Naive thymus-derived CD4-positive, alpha-beta T cell (primary cell): ENCODE measurements at regions not wholly inside any gene's neighbourhood (a gene's known extent, or its start where the extent isn't known, plus 50 kb on each side); places are given as distances from the start of the nearest gene placed in this dataset.
"Not testable (repeated sequence)": the region's sequence is repeated elsewhere in the genome, so short reads cannot be mapped to it uniquely, and the experiment has no call there.

Source experiments
- ATAC-seq: fragments of 150-1000 bp; cut with Tn5 transposase; 2 replicates; pipeline ENCODE4 v1.10.0; 2021; ENCODE audit warnings: mild to moderate bottlenecking, moderate library complexity
- CTCF ChIA-PET: fragments of 350-600 bp; sonication (Branson Sonifier 250); formaldehyde crosslinking; loops from one replicate; lab custom pipeline; 2021; ENCODE audit warnings: antibody characterized with exemption; lab: Charles Lee
- POLR2A ChIA-PET: fragments of 350-600 bp; sonication (Branson Sonifier 250); formaldehyde crosslinking; loops from one replicate; lab custom pipeline; 2021; ENCODE audit warnings: antibody characterized with exemption, inconsistent platforms; lab: Charles Lee
- DNase-seq, 9 donors: peaks; one replicate each; pipeline versions ENCODE4 v3.0.0 to v3.0.0-alpha.2; 2020 to 2022; ENCODE audit warnings: mixed read lengths in 1 of 9
- H3K27ac ChIP-seq: one replicate; pipeline ENCODE4 v1.7.0; 2013; ENCODE audit warnings: mild to moderate bottlenecking, low read depth, low read length, moderate library complexity
- H3K27me3 ChIP-seq, 2 donors: one replicate each; pipeline ENCODE4 v1.7.0; 2013; ENCODE audit warnings: low read length in 2 of 2, mild to moderate bottlenecking in 2 of 2, moderate library complexity in 2 of 2; ENCODE audit not compliant: control insufficient read depth in 2 of 2, insufficient read depth in 2 of 2
- H3K36me3 ChIP-seq, 3 experiments: 1 replicate in 2 of 3; 2 replicates in 1 of 3; pipeline ENCODE4 v1.7.0; 2013; ENCODE audit warnings: low read length in 3 of 3, mild to moderate bottlenecking in 3 of 3, moderate library complexity in 1 of 3; ENCODE audit not compliant: insufficient read depth in 3 of 3, control insufficient read depth in 2 of 3
- H3K4me1 ChIP-seq, 2 donors: one replicate each; pipeline ENCODE4 v1.7.0; 2013; ENCODE audit warnings: low read length in 2 of 2, mild to moderate bottlenecking in 2 of 2, moderate library complexity in 1 of 2; ENCODE audit not compliant: control insufficient read depth in 2 of 2, insufficient read depth in 2 of 2
- H3K4me3 ChIP-seq: 2 replicates; pipeline ENCODE4 v1.7.0; 2013; ENCODE audit warnings: mild to moderate bottlenecking, low read length
- H3K9me3 ChIP-seq, 3 experiments: 1 replicate in 2 of 3; 2 replicates in 1 of 3; pipeline ENCODE4 v1.7.0; 2013; ENCODE audit warnings: low read length in 3 of 3; ENCODE audit not compliant: control insufficient read depth in 2 of 3
- H3K27ac Mint-ChIP-seq, 9 donors: one replicate each; pipeline ENCODE4 v1.8.0; 2020 to 2022; ENCODE audit warnings: mixed read lengths in 9 of 9, mild to moderate bottlenecking in 8 of 9, moderate library complexity in 5 of 9, inconsistent platforms in 2 of 9
- H3K27me3 Mint-ChIP-seq, 5 donors: one replicate each; pipeline ENCODE4 v1.8.0; 2021 to 2022; ENCODE audit warnings: mixed read lengths in 5 of 5, mild to moderate bottlenecking in 1 of 5
- H3K36me3 Mint-ChIP-seq, 5 donors: one replicate each; pipeline ENCODE4 v1.8.0; 2020 to 2022; ENCODE audit warnings: mixed read lengths in 5 of 5, mild to moderate bottlenecking in 3 of 5, inconsistent platforms in 1 of 5
- H3K4me1 Mint-ChIP-seq, 7 donors: one replicate each; pipeline ENCODE4 v1.8.0; 2020 to 2022; ENCODE audit warnings: mixed read lengths in 7 of 7, mild to moderate bottlenecking in 3 of 7, inconsistent platforms in 1 of 7
- H3K4me3 Mint-ChIP-seq, 10 donors: one replicate each; pipeline ENCODE4 v1.8.0; 2020 to 2022; ENCODE audit warnings: mild to moderate bottlenecking in 10 of 10, mixed read lengths in 10 of 10, moderate library complexity in 6 of 10, inconsistent platforms in 2 of 10
- H3K9me3 Mint-ChIP-seq, 11 donors: one replicate each; pipeline ENCODE4 v1.8.0; 2020 to 2022; ENCODE audit warnings: mixed read lengths in 11 of 11, mild to moderate bottlenecking in 4 of 11, inconsistent platforms in 1 of 11, moderate library complexity in 1 of 11
- intact Hi-C, 2 donors: fragments of 100-400 bp; cut with micrococcal nuclease; formaldehyde crosslinking; loops; one replicate each; pipeline ENCODE4 v1.15.1; 2023

DNA sequence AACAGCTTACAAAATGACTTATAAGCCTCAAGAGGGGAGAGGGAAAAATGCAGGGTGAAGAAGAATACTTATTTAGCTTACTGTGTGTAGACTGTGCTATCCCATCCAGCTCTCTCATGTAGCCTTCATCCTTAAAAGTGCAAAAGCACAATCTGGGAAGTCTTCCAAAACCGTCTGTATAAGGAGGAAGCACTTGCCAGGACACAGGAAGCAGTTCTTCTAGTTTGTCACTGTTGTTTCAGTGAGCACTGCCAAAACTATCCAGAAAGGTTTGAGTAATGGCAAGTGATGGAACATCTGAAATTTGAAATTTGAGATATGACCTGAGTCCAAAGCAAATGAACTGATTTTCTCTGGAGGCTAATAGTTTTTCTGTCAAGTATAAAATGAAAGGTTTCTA lies 140.8 kb upstream of the ISL1 start:
- Histone ChIP-seq H3K27ac (no peak overlapping the region), H3K36me3 (no peaks in the 10 kb centered on the region), H3K9me3 (no peaks in the 10 kb centered on the region), H3K27me3 (no peaks in the 10 kb centered on the region), H3K4me3 (no peak overlapping the region), H3K4me1 (no peaks in the 10 kb centered on the region)
- CTCF ChIA-PET, result no interaction called here
- ATAC-seq (no peak), DNase-seq (no peak)
- peaks cover 0 to 21% (median 0%) of the 10 kb centered on the region in 11 donors for H3K9me3 Mint-ChIP-seq
- H3K36me3 Mint-ChIP-seq, result no peaks in the 10 kb centered on the region
- intact Hi-C loops, result no loop called here
- H3K4me1 Mint-ChIP-seq, result no peaks in the 10 kb centered on the region
- POLR2A ChIA-PET, result no interaction called here
- H3K27me3 Mint-ChIP-seq, result no peaks in the 10 kb centered on the region
- no peak overlapping the region for H3K4me3 Mint-ChIP-seq
- H3K27ac Mint-ChIP-seq, result no peak overlapping the region

DNA sequence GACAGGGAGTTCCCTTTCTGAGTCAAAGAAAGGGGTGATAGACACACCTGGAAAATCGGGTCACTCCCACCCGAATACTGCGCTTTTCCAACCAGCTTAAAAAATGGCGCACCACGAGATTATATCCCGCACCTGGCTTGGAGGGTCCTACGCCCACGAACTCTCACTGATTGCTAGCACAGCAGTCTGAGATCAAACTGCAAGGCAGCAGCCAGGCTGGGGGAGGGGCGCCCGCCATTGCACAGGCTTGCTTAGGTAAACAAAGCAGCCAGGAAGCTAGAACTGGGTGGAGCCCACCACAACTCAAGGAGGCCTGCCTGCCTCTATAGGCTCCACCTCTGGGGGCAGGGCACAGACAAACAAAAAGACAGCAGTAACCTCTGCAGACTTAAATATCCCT lies 132.3 kb upstream of the ISL1 start:
- intact Hi-C loops, H3K4me3 ChIP-seq, H3K4me1 ChIP-seq, DNase-seq, H3K27me3 ChIP-seq, H3K9me3 ChIP-seq, ATAC-seq, H3K36me3 Mint-ChIP-seq, POLR2A ChIA-PET, H3K27ac Mint-ChIP-seq, H3K4me3 Mint-ChIP-seq, H3K36me3 ChIP-seq, H3K4me1 Mint-ChIP-seq, H3K27me3 Mint-ChIP-seq, CTCF ChIA-PET, H3K27ac ChIP-seq: not testable (repeated sequence)
- peaks cover 0 to 14% (median 2%) of the 10 kb centered on the region in 11 donors for H3K9me3 Mint-ChIP-seq

DNA sequence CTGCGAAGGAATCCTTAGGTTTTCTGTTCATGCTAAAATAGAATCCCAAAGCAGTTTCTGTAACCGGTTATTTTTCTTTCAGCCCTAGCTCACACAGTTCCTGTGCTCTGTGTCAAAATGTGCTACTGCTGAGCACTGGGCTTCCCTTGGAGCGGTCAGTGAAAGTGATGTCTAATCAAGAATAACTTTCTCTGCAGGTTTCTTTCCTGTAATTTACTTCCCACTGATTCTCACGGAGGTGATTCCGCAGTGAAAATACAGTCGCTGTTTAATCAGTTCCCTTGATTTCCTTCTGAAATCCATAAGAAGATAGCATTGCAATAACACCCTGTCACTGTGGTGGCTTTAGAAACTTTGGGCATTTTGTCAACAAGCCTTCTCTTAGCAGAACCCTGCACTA lies 112.0 kb upstream of the ISL1 start:
- Mint-ChIP-seq H3K4me3 (no peak overlapping the region), H3K4me1 (no peaks in the 10 kb centered on the region), H3K27ac (no peak overlapping the region), H3K36me3 (no peaks in the 10 kb centered on the region), H3K27me3 (no peaks in the 10 kb centered on the region), H3K9me3 (peaks cover 0 to 17% (median 4%) of the 10 kb centered on the region in 11 donors)
- CTCF ChIA-PET, result no interaction called here
- H3K4me3 ChIP-seq, result no peak overlapping the region
- POLR2A ChIA-PET, result no interaction called here
- no peaks in the 10 kb centered on the region for H3K4me1 ChIP-seq
- DNase-seq, result no peak
- H3K9me3 ChIP-seq, result no peaks in the 10 kb centered on the region
- no peaks in the 10 kb centered on the region for H3K36me3 ChIP-seq
- no peak for ATAC-seq
- intact Hi-C loops, result no loop called here
- H3K27me3 ChIP-seq, result no peaks in the 10 kb centered on the region
- H3K27ac ChIP-seq, result no peak overlapping the region

DNA sequence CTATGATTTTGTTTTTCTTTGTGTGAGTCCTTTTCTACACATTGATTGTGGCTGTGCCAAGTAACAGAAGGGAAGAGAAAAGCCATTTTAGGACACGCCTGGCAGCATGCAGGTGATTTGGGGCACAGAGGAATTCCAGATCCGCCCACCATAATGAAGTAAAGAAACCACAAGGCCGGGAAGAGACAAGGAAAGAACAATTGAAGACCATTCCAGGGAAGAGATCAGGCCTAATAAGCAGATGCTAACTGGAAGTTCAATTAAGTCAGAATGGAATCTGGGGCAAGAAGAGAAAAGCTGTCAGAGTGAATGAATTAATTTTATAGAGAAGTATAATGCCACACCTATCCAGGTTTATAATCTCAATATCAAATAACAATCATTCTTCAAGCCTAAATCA lies 110.2 kb upstream of the ISL1 start:
- H3K27ac Mint-ChIP-seq, result no peak overlapping the region
- no peaks in the 10 kb centered on the region for H3K4me1 ChIP-seq
- no peaks in the 10 kb centered on the region for H3K4me1 Mint-ChIP-seq
- intact Hi-C loops, result no loop called here
- DNase-seq, result no peak
- H3K27ac ChIP-seq, result no peak overlapping the region
- H3K4me3 Mint-ChIP-seq, result no peak overlapping the region
- H3K27me3 Mint-ChIP-seq, result no peaks in the 10 kb centered on the region
- H3K9me3 ChIP-seq, result no peaks in the 10 kb centered on the region
- H3K4me3 ChIP-seq, result no peak overlapping the region
- H3K9me3 Mint-ChIP-seq, result peaks cover 0 to 12% (median 4%) of the 10 kb centered on the region in 11 donors
- no peaks in the 10 kb centered on the region for H3K36me3 ChIP-seq
- ChIA-PET POLR2A (no interaction called here), CTCF (no interaction called here)
- ATAC-seq, result no peak
- H3K36me3 Mint-ChIP-seq, result no peaks in the 10 kb centered on the region
- H3K27me3 ChIP-seq, result no peaks in the 10 kb centered on the region

DNA sequence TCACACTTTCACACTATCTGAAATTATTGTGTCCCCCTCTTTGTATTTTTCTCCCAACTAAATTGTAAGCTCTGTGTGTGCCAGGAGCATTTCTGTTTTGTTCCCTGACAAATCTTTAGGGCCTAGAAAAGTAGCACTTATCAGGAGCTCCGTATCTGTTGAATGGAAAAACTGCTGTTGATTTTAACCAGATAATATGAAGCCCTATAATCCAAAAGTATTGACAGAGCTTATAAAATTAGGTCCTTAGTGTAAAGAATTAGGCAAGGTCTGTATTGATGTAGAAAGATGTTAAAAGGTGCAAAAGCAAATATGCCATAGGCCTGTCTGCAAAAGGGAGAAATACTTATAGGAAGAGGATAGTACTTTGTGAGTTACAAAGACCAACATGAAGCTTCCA lies 109.4 kb upstream of the ISL1 start:
- Histone ChIP-seq H3K4me1 (no peaks in the 10 kb centered on the region), H3K36me3 (no peaks in the 10 kb centered on the region), H3K27ac (no peak overlapping the region), H3K4me3 (no peak overlapping the region), H3K9me3 (no peaks in the 10 kb centered on the region), H3K27me3 (no peaks in the 10 kb centered on the region)
- no peak overlapping the region for H3K4me3 Mint-ChIP-seq
- no peaks in the 10 kb centered on the region for H3K4me1 Mint-ChIP-seq
- no peak for ATAC-seq
- CTCF ChIA-PET, result no interaction called here
- peaks cover 0 to 12% (median 5%) of the 10 kb centered on the region in 11 donors for H3K9me3 Mint-ChIP-seq
- no peaks in the 10 kb centered on the region for H3K27me3 Mint-ChIP-seq
- POLR2A ChIA-PET, result no interaction called here
- intact Hi-C loops, result no loop called here
- no peak for DNase-seq
- no peaks in the 10 kb centered on the region for H3K36me3 Mint-ChIP-seq
- no peak overlapping the region for H3K27ac Mint-ChIP-seq

DNA sequence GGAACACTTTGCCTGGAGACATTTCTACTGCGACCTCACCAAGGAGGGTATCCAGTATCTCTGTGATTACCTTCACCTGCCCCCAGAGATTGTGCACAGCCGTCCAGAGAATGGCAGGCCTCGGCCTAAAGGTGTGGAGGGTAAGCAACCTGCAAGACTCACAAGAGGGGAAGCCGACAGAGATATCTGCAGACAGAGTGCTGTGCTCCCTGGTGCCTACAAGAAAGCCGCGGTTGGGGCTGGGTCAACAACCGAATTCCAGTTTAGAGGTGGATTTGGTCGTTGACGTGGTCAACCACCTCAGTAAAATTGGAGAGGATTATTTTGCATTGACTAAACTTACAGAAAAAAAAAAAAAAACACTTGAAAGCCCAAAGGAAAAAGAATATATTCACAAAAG lies 107.8 kb upstream of the ISL1 start:
- DNase-seq (no peak), ATAC-seq (no peak)
- ChIA-PET POLR2A (no interaction called here), CTCF (no interaction called here)
- H3K4me3 ChIP-seq, result no peak overlapping the region
- no peaks in the 10 kb centered on the region for H3K27me3 Mint-ChIP-seq
- H3K27ac ChIP-seq, result no peak overlapping the region
- no peaks in the 10 kb centered on the region for H3K36me3 ChIP-seq
- H3K4me1 Mint-ChIP-seq, result no peaks in the 10 kb centered on the region
- H3K36me3 Mint-ChIP-seq, result no peaks in the 10 kb centered on the region
- H3K27me3 ChIP-seq, result no peaks in the 10 kb centered on the region
- intact Hi-C loops, result no loop called here
- H3K9me3 ChIP-seq, result no peaks in the 10 kb centered on the region
- peaks cover 0 to 12% (median 5%) of the 10 kb centered on the region in 11 donors for H3K9me3 Mint-ChIP-seq
- no peak overlapping the region for H3K27ac Mint-ChIP-seq
- no peak overlapping the region for H3K4me3 Mint-ChIP-seq
- no peaks in the 10 kb centered on the region for H3K4me1 ChIP-seq

DNA sequence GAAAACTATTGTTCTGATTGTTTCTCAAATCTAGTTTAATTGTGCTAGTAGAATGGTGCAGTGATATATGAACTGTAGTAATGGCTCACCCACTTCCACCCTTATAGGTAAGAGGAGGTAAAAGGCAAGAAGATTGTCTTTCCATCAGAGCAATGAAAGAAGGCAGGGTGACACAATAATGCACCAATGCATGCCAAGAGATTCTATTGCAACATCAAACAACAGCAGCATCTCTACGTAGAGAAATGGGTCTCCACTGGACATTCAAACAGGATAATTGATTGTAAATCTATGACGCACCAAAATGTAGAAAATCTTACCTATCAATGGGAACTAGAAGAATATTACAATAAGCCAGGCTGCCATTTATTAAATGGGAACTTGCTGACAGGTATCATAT lies 107.0 kb upstream of the ISL1 start:
- intact Hi-C loops, result no loop called here
- no peaks in the 10 kb centered on the region for H3K36me3 Mint-ChIP-seq
- POLR2A ChIA-PET, result no interaction called here

More for the DNA sequence above, 107.0 kb upstream of the ISL1 start:
- Mint-ChIP-seq H3K27me3 (no peaks in the 10 kb centered on the region), H3K27ac (no peak overlapping the region), H3K4me3 (no peak overlapping the region), H3K9me3 (peaks cover 0 to 12% (median 5%) of the 10 kb centered on the region in 11 donors), H3K4me1 (no peaks in the 10 kb centered on the region)
- DNase-seq (no peak), ATAC-seq (no peak)
- CTCF ChIA-PET, result no interaction called here
- Histone ChIP-seq H3K4me3 (no peak overlapping the region), H3K36me3 (no peaks in the 10 kb centered on the region), H3K4me1 (no peaks in the 10 kb centered on the region), H3K27me3 (no peaks in the 10 kb centered on the region), H3K27ac (no peak overlapping the region), H3K9me3 (no peaks in the 10 kb centered on the region)
